Glomerular visceral epithelial cell (primary cell): ENCODE measurements at regions not wholly inside any gene's neighbourhood (a gene's known extent, or its start where the extent isn't known, plus 50 kb on each side); places are given as distances from the start of the nearest gene placed in this dataset.
A peak's percentile ranks its signal among the peaks of the same experiment; 100 is the strongest.
"Not testable (repeated sequence)": the region's sequence is repeated elsewhere in the genome, so short reads cannot be mapped to it uniquely, and the experiment has no call there.

ENCODE experiments used
- DNase-seq: peaks from one replicate; pipeline ENCODE4 v3.0.0-alpha.2; 2016; ENCODE audit errors: extremely low spot score

DNA sequence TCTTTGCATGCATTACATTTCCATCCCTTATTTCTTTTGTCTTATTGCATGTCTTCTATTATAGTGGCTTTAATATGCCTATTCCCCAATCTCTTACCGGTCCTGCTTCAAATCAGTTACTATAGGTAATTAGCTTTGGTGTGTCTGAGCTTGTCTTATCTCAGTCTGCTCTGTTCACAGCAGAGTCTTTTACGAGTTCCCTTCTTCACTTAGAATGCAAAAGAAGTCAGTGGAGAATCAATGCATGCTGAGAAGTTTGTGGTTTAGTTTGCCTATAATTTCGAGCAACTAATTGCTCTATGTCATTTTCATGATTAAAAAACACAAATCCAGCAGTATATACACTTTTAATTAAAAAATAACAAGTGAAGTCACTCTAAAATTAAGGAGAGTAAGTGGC is 545.0 kb downstream of the SLCO4C1 start:
- DNase-seq = no peak

DNA sequence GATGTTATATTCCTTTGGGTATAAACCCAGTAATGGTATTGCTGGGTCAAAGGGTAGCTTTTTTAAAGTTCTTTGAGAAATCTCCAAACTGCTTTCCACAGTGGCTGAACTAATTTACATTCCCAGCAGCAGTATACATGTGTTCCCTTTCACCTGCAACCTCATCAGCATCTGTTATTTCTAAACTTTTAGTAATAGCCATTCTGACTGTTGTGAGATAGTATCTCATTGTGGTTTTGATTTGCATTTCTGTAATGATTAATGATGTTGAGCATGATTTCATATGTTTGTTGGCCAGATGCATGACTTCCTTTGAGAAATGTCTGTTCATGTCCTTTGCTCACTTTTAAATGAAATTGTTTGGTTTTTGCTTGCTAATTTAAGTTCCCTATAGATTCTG is 553.1 kb downstream of the SLCO4C1 start:
- DNase-seq = not testable (repeated sequence)

- no peak for DNase-seq
Measured at GRCh38 chr5:101728933-101729332, 567.2 kb downstream of the SLCO4C1 start.

GRCh38 chr5:101721543-101721942 is 574.5 kb downstream of the SLCO4C1 start:
- DNase-seq = no peak

DNA sequence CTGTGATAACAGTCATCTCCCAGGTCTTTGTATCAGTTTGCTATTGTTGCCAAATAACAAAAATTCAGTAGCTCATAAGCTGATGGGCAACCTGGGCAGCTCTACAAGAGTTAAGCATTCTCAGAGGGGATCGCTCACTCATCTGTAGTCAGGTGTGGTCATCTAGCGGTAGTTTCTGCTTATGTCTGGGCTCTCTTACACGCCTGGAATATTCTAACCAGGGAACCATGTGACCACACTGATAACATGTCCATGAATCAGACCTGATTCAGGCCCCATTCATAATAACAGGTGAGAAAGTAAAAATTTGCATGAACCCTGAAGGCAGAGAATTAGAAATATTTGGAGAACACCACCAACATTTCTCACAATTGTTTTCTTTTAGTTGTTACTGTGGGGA is 576.1 kb downstream of the SLCO4C1 start:
- no peak for DNase-seq

- no peak for DNase-seq
Measured at GRCh38 chr5:101717721-101718120, 578.4 kb downstream of the SLCO4C1 start.

DNA sequence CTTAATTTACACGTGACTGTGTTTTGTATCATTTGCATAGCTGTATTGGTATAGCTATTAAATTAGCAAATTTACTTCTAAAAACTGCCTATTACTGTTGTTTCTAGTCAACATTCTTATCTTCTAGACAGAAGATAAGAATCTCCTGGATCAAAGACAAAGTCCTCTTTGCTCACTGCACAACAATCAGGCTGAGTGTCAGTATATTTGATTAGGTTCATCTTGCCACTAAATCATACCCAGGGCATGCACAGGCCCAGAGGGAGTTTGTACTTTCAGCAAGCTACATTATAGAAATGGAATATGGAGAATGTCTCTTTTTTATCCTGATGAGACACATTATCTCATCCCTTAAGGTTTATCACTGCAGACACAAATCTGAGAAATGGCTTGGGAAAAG is 579.1 kb downstream of the SLCO4C1 start:
- DNase-seq = no peak

DNA sequence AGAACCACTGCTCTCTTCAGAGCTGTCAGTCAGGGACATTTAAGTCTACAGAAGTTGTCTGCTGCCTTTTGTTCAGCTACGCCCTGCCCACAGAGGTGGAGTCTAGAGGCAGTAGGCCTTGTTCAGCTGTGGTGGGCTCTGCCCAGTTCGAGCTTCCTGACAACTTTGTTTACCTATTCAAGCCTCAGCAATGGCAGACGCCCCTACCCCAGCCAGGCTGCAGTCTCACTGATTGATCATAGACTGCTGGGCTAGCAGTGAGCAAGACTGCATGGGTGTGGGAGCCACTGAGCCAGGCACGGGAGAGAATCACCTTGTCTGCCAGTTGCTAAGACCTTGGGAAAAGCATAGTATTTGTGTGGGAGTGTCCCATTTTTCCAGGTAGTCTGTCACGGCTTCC is 580.3 kb downstream of the SLCO4C1 start:
- DNase-seq = not testable (repeated sequence)

DNA sequence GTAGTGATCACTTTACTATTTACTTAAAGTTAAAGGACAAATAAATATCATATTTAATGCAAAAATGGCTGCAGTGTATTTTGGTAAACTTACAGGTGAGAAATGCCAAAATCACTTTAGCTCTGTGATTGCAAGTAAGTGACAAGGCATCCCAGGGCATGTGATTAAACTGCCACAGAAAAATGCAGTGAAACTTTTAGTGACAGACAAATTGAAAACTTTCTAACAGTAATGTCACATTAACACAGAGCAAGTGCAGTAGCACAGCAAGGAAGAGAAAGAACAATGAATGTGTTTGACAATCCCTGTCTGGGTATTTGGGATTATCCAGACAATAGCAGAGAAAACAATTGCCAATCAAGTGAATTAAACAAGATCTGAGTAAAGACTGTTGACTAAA is 606.8 kb downstream of the SLCO4C1 start:
- DNase-seq = no peak

DNA sequence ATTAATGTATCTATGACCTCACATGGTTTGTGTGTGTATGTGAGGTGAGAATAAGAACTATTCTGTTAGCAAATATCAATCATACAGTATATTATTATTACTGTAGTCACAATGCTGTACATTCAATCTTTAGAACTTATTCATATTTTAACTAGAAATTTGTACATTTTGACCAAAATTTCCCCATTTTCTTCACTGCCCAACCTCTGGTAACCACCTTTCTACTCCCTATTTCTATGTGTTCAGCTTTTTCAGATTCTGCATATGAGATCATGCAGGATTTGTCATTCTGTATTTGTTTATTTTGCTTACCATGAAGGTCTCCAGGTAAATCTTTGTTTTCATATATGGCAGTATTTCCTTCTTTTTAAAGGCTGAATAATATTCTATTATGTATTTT is 607.9 kb downstream of the SLCO4C1 start:
- no peak for DNase-seq

- no peak for DNase-seq
Measured at GRCh38 chr5:101687349-101687985, 608.6 kb downstream of the SLCO4C1 start.

GRCh38 chr5:101686536-101687157 is 609.4 kb downstream of the SLCO4C1 start:
- DNase-seq = no peak

GRCh38 chr5:101679816-101680215 is 616.3 kb downstream of the SLCO4C1 start:
- DNase-seq = no peak

DNA sequence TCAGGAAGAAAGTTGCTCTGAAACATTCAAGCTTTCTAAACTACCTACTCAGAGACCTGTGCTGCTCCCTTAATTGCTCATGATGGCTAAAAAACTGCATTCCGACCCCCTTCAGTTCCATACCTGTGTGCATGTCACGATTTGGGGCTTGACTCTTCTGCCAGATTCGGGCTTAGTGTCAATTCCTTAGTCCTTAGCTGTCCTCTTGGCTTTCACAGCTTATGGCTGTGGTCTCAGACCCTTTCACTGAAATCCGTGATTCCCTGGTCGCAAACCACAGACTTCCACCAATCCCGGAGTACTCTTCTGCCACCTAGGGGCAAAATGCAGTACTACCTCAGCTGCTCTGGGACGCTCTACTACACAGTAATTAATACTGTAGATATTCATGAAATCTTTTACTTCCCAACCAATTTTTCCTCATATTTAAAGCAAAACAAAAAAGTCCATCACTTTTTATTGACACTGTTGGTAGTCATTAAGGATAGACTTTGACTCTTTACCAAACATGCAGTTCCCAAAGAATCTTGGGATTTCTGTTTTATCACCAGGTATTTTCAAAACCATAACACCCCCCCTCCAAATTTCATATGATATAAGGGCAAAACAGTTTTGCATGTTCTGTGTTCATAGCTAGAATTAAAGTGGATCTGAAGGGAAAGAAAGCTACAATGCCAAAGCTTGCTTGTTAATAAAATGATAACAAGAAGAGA is 617.4 kb downstream of the SLCO4C1 start:
- DNase-seq = peak; percentile 74

GRCh38 chr5:101677961-101678360 is 618.1 kb downstream of the SLCO4C1 start:
- no peak for DNase-seq

DNA sequence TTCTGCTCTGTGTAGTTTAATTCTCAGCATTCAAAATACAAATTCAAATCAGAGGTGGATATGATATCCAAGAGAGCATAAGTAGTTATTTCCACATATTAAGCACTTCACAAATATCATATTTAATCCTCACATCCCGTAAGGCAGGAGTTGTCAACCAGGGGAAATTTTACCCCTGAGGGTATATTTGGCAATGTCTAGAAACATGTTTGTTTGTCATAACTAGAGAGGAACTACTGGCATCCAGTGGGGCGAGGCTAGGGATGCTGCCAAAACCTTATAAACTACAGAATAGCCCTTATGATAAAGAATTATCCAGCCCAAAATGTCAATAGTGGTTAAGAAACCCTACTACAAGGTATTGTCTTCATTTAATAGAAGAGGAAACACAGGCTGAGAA is 619.4 kb downstream of the SLCO4C1 start:
- DNase-seq = no peak

DNA sequence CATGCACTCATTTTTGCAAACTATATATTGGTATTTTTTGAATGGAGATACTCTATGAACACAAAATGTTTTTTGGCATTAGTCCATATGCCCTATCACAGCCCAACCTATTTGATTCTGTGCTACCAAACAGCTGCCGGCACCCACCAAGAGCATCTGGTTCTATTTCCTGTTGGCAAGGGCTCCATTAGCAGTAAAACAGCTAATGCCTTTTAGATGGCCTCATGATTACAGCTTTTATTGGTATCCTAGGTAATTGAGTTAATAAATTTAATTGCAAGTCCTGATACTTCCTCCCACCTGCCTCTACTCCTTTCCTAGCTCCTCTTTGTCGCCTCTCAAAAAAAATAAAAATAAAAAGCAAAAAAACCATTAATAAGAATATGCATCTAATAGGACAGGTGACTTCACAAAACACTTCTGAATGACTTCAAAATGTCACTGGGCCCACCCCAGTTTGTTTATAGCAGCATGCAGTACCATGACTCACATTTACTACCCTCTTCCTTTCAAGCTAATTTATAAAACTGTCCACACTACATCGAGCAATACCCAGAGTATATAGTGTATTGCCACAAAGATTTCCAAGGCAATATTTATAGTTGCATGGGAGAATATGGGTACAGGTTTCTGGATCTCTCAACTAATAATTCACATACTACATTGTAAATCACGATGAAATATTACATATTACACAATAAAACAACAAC is 620.4 kb downstream of the SLCO4C1 start:
- no peak for DNase-seq

DNA sequence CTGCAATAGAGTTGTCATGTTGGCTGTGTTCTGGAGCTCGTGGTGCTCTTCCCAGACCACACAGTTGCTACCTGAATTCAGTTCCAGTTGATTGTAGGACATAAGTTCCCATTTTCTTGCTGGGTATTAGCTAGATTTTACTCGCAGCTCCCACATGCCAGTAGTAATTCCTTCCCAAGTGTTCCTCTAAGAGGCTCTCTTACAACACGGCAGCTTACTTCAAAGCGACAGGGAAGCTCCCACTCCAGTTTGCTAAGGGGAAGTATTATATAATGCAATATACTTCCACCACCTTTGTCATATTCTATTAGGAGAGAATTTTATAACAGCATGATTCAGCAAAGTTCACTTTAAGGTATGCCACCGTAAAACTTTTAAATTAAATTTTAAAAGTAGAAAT is 623.0 kb downstream of the SLCO4C1 start:
- DNase-seq = no peak

GRCh38 chr5:101664071-101664791 is 631.9 kb downstream of the SLCO4C1 start:
- no peak for DNase-seq

GRCh38 chr5:101663543-101663942 is 632.5 kb downstream of the SLCO4C1 start:
- no peak for DNase-seq

DNA sequence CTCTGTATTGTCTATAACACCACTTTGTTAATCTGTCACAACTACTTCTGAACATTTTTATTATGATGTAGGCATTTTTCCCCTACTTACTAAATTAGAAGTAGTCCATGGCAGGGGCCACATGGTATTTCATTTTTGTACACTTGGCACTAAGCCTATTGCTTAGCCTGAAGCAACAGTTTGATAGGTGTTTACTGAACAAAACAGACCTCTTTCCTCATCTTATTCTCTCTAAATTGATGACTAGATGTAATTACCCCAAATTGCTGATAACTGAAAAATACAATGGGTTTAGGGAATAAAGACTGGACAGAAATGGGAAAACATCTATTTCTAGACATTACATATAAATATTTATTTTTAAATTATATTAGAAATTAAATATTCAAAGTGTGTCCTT is 633.8 kb downstream of the SLCO4C1 start:
- no peak for DNase-seq

DNA sequence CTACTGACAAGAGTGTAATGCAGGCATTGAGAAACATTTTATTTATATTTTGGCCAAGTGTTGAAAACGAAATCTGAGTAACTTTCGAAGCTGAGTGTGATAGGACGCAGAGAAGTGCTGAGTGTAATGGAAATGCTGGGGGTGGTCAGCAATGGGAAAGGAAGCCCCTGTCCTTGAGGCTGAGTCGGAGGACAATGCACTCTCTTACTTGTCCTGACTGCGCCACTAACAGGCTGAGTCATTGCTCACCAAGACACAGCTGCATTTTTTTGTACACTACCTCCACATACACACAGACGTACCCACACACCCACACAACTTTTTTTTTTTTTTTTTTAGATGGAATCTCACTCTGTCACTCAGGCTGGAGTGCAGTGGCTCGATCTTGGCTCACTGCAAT is 637.7 kb downstream of the SLCO4C1 start:
- DNase-seq = no peak
